IPS DF 6.9 (cell line): ENCODE measurements at regions not wholly inside any gene's neighbourhood (a gene's known extent, or its start where the extent isn't known, plus 50 kb on each side); places are given as distances from the start of the nearest gene placed in this dataset.

Experiments
- DNase-seq: peaks from one replicate; pipeline ENCODE4 v3.0.0-alpha.2; 2013; ENCODE audit warnings: low read depth, low spot score
- H3K27ac ChIP-seq: one replicate; pipeline ENCODE4 v1.5.1; 2013; ENCODE audit warnings: low read length, control low read depth
- H3K27me3 ChIP-seq: 2 replicates; pipeline ENCODE4 v1.6.1; 2013; ENCODE audit warnings: mild to moderate bottlenecking, low read length; ENCODE audit not compliant: control insufficient read depth, insufficient read depth
- H3K36me3 ChIP-seq: 2 replicates; pipeline ENCODE4 v1.6.1; 2013; ENCODE audit warnings: low read length; ENCODE audit not compliant: control insufficient read depth, insufficient read depth
- H3K4me1 ChIP-seq: 2 replicates; pipeline ENCODE4 v1.6.1; 2013; ENCODE audit warnings: low read length; ENCODE audit not compliant: control insufficient read depth, insufficient read depth
- H3K4me3 ChIP-seq: 2 replicates; pipeline ENCODE4 v1.5.1; 2013; ENCODE audit warnings: mild to moderate bottlenecking, low read length
- H3K9me3 ChIP-seq: 2 replicates; pipeline ENCODE4 v1.6.1; 2013; ENCODE audit warnings: low read length, inconsistent platforms; ENCODE audit not compliant: control insufficient read depth, insufficient read depth
- WGBS: extraction: QIAGEN DNeasy Blood & Tissue Kit; methylation state at CpG from one replicate; pipeline ENCODE4 v1.1.7; 2013; ENCODE audit warnings: mixed read lengths, missing lambda C conversion rate; ENCODE audit not compliant: insufficient read length, insufficient coverage; 5-methylcytosine and 5-hydroxymethylcytosine counted together

DNA sequence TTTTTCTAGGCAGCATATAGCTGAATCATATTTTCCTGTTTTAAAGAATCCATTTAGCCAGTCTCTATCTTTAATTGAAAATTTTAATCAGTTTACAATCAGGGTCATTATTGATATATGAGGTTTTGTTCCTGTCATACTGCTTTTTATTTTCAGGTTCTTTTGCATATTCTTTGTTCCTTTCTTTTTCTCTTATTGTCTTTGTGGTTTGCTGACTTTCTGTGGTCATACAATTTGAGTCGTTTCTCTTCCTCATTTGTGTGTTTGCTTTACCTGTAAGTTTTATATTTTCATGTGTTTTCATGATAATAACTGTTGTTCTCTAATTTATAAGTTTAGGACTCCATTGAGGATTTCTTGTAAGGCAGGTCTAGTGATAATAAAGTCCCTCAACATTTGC is 812.6 kb downstream of the DACH1 start:
- H3K36me3 ChIP-seq = no peaks in the 10 kb centered on the region
- WGBS = no CpG with 5 or more reads among the region's 1 CpG
- peaks cover 2% of the 10 kb centered on the region; the same call in 1 of the 2 replicates for H3K4me1 ChIP-seq
- H3K27ac ChIP-seq = no peak overlapping the region
- H3K4me3 ChIP-seq = no peak overlapping the region
- DNase-seq = no peak
- no peaks in the 10 kb centered on the region for H3K9me3 ChIP-seq
- no peaks in the 10 kb centered on the region for H3K27me3 ChIP-seq

DNA sequence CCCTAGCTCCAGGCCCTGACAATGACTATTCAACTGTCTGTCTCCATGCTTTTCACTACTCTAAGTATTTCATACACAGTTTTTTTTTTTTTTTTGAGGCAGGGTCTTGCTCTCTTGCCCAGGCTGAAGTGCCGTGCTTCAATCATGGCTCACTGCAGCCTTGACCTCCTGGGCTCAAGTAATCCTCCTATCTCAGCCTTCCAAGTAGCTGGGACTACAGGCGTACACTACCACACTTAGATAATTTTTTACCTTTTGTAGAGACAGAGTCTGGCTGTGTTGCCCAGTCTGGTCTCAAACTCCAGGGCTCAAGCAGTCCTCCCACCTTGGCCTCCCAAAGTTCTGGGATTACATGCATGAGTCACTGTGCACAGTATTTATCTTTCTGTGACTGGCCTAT is 815.4 kb downstream of the DACH1 start:
- no peaks in the 10 kb centered on the region for H3K27me3 ChIP-seq
- H3K9me3 ChIP-seq = no peaks in the 10 kb centered on the region
- H3K36me3 ChIP-seq = no peaks in the 10 kb centered on the region
- DNase-seq = no peak
- no peak overlapping the region for H3K4me3 ChIP-seq
- peaks cover 2% of the 10 kb centered on the region; the same call in 1 of the 2 replicates for H3K4me1 ChIP-seq
- no peak overlapping the region for H3K27ac ChIP-seq
- no CpG with 5 or more reads among the region's 2 CpGs for WGBS

DNA sequence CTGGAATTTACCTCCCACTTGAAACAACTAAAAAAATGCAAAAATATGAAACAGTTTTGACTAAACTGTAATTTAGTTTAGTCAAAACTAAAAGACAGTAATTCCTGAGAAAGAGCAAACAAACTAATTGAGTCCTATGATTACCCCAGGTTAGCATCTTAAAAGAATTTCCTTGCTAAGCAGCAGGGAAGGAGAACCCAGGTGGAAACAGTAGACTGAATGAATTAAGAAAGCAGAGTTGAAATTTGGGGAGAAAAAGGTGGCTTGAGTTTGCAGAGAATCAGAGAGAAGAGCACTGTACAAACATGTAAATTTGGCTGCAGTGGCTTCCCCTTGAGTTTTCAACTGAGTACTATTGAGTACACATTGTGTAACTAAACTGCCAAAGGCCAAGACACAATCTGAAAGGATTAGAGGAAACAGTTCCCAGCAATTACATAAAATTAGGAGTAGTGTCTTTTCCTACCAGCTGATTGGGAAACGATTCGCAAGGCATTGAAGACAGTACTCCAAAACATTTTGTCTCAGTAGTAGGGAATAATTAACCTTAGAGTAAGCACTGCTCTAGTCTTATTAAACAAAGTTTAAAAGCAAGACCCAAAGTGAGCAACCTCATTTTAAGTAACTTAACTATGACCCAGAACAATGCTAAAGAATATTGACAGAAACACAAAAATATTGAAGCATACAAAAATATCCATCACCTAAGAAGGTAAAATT is 820.5 kb downstream of the DACH1 start:
- no peaks in the 10 kb centered on the region for H3K4me1 ChIP-seq
- no peak for DNase-seq
- H3K27ac ChIP-seq = no peak overlapping the region
- H3K4me3 ChIP-seq = no peak overlapping the region
- no CpG with 5 or more reads among the region's 2 CpGs for WGBS
- no peaks in the 10 kb centered on the region for H3K27me3 ChIP-seq
- H3K9me3 ChIP-seq = no peaks in the 10 kb centered on the region
- H3K36me3 ChIP-seq = no peaks in the 10 kb centered on the region

DNA sequence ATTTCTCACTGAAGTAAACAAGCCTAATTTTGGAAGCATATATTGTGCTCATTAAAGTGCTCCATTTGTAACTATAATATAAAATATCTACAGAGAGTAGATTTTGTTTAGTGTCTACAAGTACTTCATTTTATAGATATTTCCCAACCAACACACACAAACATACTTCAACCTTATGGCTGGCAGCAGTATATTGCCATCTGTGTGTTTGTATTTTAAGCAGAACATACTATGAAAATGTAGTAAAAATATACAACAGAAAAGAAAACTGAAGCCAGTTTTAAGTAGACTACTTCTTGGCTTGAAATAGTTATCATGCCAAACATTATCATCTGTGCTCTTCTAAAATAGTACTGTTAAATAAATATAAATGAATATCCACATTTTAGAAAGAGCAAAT is 821.9 kb downstream of the DACH1 start:
- H3K9me3 ChIP-seq = no peaks in the 10 kb centered on the region
- H3K4me3 ChIP-seq = no peak overlapping the region
- no peak overlapping the region for H3K27ac ChIP-seq
- no peaks in the 10 kb centered on the region for H3K4me1 ChIP-seq
- no peaks in the 10 kb centered on the region for H3K27me3 ChIP-seq
- no peaks in the 10 kb centered on the region for H3K36me3 ChIP-seq
- no peak for DNase-seq

DNA sequence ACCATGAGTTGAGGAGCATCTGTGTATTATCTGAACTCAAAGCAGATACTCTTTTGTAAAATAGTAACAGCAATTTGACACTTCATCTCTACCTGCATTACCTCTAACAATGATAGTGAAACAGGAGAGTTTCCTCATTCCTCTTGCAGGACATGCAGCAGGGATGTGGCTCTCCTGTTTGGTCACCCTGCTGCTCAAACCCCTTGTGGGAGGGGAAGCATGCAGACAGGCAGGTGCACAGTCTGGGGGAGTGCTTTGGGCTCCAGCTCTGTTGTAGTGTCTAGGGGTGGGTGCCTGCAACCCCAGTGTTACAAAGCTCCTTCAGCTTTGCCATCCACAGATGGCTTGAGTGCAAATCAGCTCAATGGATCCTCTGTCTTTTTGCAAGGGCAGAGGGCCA is 827.6 kb downstream of the DACH1 start:
- Histone ChIP-seq H3K27ac (no peak overlapping the region), H3K9me3 (no peaks in the 10 kb centered on the region), H3K27me3 (no peaks in the 10 kb centered on the region), H3K36me3 (no peaks in the 10 kb centered on the region), H3K4me3 (no peak overlapping the region), H3K4me1 (no peaks in the 10 kb centered on the region)
- DNase-seq = no peak

DNA sequence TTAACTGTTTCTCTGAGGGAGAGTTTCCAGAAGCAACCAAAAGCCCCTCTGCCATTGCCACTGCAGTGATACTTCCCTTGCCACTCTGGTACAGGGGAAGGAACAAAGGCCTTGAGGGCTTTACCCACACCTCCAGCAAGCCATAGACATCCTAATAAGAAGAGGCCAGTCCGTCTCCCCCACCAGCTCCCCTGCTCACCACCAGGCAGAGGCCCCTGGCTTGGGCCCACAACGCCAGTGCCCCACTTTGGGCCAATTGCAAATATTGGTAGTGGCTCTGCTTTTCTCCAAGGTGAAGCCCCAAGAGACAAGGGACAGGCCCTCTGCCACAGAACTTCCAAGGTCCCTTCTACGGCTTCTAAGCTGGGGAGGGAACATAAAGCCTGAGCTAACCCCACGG is 833.0 kb downstream of the DACH1 start:
- Histone ChIP-seq H3K9me3 (no peaks in the 10 kb centered on the region), H3K4me3 (no peak overlapping the region), H3K36me3 (no peaks in the 10 kb centered on the region), H3K27ac (no peak overlapping the region), H3K27me3 (peaks cover 6% of the 10 kb centered on the region), H3K4me1 (no peaks in the 10 kb centered on the region)
- DNase-seq = no peak
- no CpG with 5 or more reads among the region's 4 CpGs for WGBS

DNA sequence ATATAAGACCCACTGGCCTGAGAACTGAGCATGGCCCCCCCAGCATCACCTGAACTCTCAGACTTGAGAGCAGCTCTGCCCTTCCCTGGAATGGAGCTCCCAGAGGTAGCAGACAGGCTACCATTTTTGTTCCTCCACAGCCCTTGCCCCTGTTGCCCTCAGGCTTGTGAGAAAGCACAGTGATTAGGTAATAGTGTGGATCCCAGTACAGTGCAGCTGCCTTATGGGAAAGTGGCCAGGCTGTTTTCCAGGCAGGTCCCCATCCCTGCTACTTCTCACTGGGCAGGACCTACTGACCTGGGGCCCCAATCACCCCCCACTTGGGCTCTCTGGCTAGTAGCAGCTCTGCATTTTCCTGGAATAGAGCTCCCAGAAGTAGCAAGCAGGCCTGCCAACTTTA is 834.0 kb downstream of the DACH1 start:
- H3K27me3 ChIP-seq = peaks cover 6% of the 10 kb centered on the region
- H3K36me3 ChIP-seq = no peaks in the 10 kb centered on the region

DNA sequence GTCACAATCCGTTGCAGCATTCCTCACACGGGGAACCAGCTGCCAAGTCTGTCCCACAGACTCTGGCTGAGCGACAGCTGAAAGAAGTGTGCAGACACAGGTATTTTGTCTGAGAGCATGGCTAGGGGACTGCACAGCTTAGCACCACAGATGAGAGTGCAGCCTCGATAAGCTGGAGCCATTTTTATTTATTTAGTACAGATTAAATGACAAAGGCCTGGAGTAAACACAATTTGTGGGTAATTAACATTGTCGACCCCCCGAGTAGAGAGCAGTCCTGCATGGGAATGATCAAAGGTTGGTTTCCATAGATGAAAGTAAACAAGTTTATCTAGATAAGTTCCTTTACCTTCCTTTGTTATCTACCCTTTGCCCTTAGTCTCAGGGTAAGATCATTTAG is 836.2 kb downstream of the DACH1 start:
- Histone ChIP-seq H3K27me3 (peaks cover 6% of the 10 kb centered on the region), H3K9me3 (no peaks in the 10 kb centered on the region)
- no CpG with 5 or more reads among the region's 6 CpGs for WGBS

More for the DNA sequence above, 834.0 kb downstream of the DACH1 start:
- no peak overlapping the region for H3K27ac ChIP-seq
- no peak overlapping the region for H3K4me3 ChIP-seq
- no peaks in the 10 kb centered on the region for H3K4me1 ChIP-seq
- DNase-seq = no peak
- no peaks in the 10 kb centered on the region for H3K9me3 ChIP-seq

DNA sequence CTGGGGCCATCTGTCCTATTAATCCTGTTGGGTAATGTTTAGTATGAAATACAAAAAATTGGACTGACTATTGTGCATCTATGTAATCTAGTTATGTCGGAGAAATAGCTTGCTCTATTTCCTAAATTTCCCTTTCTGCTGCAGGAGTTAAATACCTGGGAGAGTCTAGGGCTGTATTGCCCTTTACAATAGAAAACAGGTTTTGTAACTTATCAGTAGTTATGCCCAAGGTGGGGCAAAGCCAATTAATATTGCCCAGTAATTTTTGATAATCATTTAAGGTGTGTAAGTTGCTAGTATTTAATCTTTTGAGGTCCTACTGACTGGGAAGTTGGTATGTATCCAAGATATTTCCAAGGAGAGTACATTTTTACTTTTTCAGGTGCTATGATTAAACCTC is 838.1 kb downstream of the DACH1 start:
- no CpG with 5 or more reads among the region's 1 CpG for WGBS
- Histone ChIP-seq H3K9me3 (no peaks in the 10 kb centered on the region), H3K27ac (no peak overlapping the region), H3K4me1 (no peaks in the 10 kb centered on the region), H3K27me3 (peaks cover 6% of the 10 kb centered on the region), H3K4me3 (no peak overlapping the region), H3K36me3 (no peaks in the 10 kb centered on the region)
- no peak for DNase-seq

More for the DNA sequence above, 836.2 kb downstream of the DACH1 start:
- no peaks in the 10 kb centered on the region for H3K36me3 ChIP-seq
- H3K4me3 ChIP-seq = no peak overlapping the region
- H3K27ac ChIP-seq = no peak overlapping the region
- DNase-seq = no peak
- H3K4me1 ChIP-seq = no peaks in the 10 kb centered on the region

DNA sequence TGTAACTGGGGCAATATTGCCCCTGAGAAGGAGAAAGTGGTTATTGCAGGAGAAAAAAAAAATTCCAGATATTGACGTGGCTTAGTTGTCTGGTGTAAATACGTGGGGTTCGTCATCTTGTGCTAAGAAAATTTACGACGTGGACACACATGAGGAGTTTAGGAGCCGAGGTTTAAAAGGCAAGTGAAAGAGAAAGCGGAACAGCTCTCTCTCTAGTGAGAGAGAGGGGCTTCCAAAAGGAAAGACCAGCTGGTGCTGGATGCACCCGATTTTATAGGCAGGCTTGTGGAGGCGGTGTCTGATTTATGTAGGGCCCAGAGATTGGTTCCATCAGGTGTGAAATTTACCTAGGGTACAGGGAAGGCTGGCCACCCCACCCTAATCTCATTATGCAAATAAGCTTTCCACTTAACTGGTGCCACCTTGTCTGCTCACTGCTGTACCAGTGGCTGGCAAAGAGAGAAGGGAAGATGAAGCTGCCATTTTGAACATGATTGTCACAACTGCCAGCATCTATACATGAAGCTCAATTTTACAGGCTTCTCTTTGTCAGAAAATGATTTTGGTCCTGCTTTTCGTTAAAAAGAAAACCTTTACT is 845.1 kb downstream of the DACH1 start:
- no peak for DNase-seq
- no CpG with 5 or more reads among the region's 10 CpGs for WGBS
- no peaks in the 10 kb centered on the region for H3K4me1 ChIP-seq

DNA sequence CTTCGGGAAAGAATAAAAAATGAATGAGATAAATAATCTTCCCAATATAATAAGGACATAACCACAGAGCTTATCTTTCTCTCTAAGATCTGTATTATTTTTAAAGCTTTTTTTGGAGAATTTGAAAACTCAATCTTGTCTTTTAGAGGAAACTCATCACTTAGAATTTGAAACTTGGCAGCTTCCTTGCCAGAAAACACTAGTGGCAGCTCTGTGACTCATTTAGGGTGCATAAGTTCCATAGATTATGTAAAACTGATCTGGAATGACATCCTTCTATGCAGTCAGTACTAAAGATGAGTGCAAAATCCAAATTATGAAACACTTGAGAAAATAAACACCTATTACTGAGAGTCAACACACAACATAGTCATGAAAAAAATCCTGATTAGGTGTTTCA is 848.0 kb downstream of the DACH1 start:
- Histone ChIP-seq H3K9me3 (no peaks in the 10 kb centered on the region), H3K27me3 (no peaks in the 10 kb centered on the region), H3K27ac (no peak overlapping the region), H3K4me1 (no peaks in the 10 kb centered on the region), H3K36me3 (no peaks in the 10 kb centered on the region), H3K4me3 (no peak overlapping the region)
- WGBS = no CpG with 5 or more reads among the region's 1 CpG
- DNase-seq = no peak

More for the DNA sequence above, 845.1 kb downstream of the DACH1 start:
- no peak overlapping the region for H3K27ac ChIP-seq
- no peaks in the 10 kb centered on the region for H3K27me3 ChIP-seq
- H3K36me3 ChIP-seq = no peaks in the 10 kb centered on the region
- no peak overlapping the region for H3K4me3 ChIP-seq
- H3K9me3 ChIP-seq = no peaks in the 10 kb centered on the region
